Panc1 (cell line): ENCODE measurements at regions not wholly inside any gene's neighbourhood (a gene's known extent, or its start where the extent isn't known, plus 50 kb on each side); places are given as distances from the start of the nearest gene placed in this dataset.

Source experiments
- ATAC-seq: fragments of 200-7000 bp; cut with Tn5 transposase; 2 replicates; pipeline ENCODE4 v1.9.1; 2020; ENCODE audit warnings: mild to moderate bottlenecking, moderate library complexity
- BruUV-seq: library from RNA; stranded (reverse); fragments of 400-500 nt; replicated peaks from 2 replicates; lab custom pipeline; 2021; lab: Mats Ljungman, UMichigan
- CTCF ChIA-PET: fragments of 300-600 bp; sonication (Branson Sonifier 250); formaldehyde crosslinking; loops from one replicate; lab custom pipeline; 2022; ENCODE audit warnings: antibody characterized with exemption; lab: Charles Lee
- POLR2A ChIA-PET: fragments of 300-600 bp; sonication (Branson Sonifier 250); formaldehyde crosslinking; loops from one replicate; lab custom pipeline; 2022; ENCODE audit warnings: antibody characterized with exemption; lab: Charles Lee
- DNase-seq: peaks from one replicate; pipeline ENCODE4 v3.0.0-alpha.2; 2010; ENCODE audit warnings: low read depth, low spot score
- H3K27ac ChIP-seq: 2 replicates; pipeline ENCODE4 v1.5.1; 2011; ENCODE audit warnings: mild to moderate bottlenecking, low read length, inconsistent platforms
- H3K27me3 ChIP-seq: fragments of 200-500 bp; sonication (Bioruptor generic); 2 replicates; pipeline ENCODE4 v1.6.0; 2014; ENCODE audit warnings: low read length, inconsistent platforms; ENCODE audit not compliant: control insufficient read depth, insufficient read depth
- H3K36me3 ChIP-seq: fragments of 200-500 bp; sonication (Bioruptor generic); 2 replicates; pipeline ENCODE4 v1.5.1; 2014; ENCODE audit warnings: inconsistent platforms, mild to moderate bottlenecking, low read length, moderate library complexity; ENCODE audit not compliant: control insufficient read depth, insufficient read depth
- H3K4me1 ChIP-seq: 2 replicates; pipeline ENCODE4 v1.5.1; 2011; ENCODE audit warnings: inconsistent platforms, mild to moderate bottlenecking, low read length, moderate library complexity; ENCODE audit not compliant: control insufficient read depth, insufficient read depth
- H3K4me3 ChIP-seq, 2 experiments: 2 replicates each; pipeline ENCODE4 v1.5.1; 2011 to 2012; ENCODE audit warnings: low read depth in 2 of 2, low read length in 2 of 2, mild to moderate bottlenecking in 2 of 2, inconsistent platforms in 1 of 2, moderate library complexity in 1 of 2
- H3K9me3 ChIP-seq: fragments of 200-500 bp; sonication (Bioruptor generic); 2 replicates; pipeline ENCODE4 v1.5.1; 2014; ENCODE audit warnings: low read depth, mild to moderate bottlenecking, inconsistent platforms, low read length, moderate library complexity; ENCODE audit not compliant: control insufficient read depth, insufficient read depth
- CTCF ChIP-seq: fragments of 450-650 bp; IDR thresholded peaks from 2 replicates; pipeline ENCODE4 v1.5.1; 2017; ENCODE audit warnings: mild to moderate bottlenecking
- POLR2AphosphoS5 ChIP-seq: IDR thresholded peaks from 2 replicates; pipeline ENCODE4 v1.6.1; 2012; ENCODE audit warnings: mild to moderate bottlenecking, low read depth, low read length, moderate library complexity
- REST ChIP-seq, 2 experiments: IDR thresholded peaks; 2 replicates each; pipeline ENCODE4 v1.6.1; 2011 to 2012; ENCODE audit warnings: low read depth in 2 of 2, control low read depth in 1 of 2, low read length in 1 of 2, mild to moderate bottlenecking in 1 of 2, moderate library complexity in 1 of 2; ENCODE audit not compliant: insufficient read depth in 1 of 2
- SIN3A ChIP-seq: IDR thresholded peaks from 2 replicates; pipeline ENCODE4 v1.6.1; 2012; ENCODE audit warnings: low read depth, mild to moderate bottlenecking, low read length, moderate library complexity, borderline replicate concordance; ENCODE audit not compliant: insufficient read depth
- TCF7L2 ChIP-seq: IDR thresholded peaks from 2 replicates; pipeline ENCODE4 v1.6.1; 2011; ENCODE audit warnings: mild to moderate bottlenecking, low read depth, low read length, inconsistent platforms
- in situ Hi-C: cut with HindIII; loops from 2 replicates; pipeline ENCODE4 v1.10.0; 2016; ENCODE audit warnings: low sequenced_read_pairs, low pct_unique_long_range_greater_than_20kb
- intact Hi-C: fragments of 100-400 bp; cut with micrococcal nuclease; formaldehyde crosslinking; loops from one replicate; pipeline ENCODE4 v1.10.0; 2022; ENCODE audit not compliant: unreplicated experiment

- TF ChIP-seq TCF7L2 (no peak), REST (IDR thresholded peaks at IDR 0.05; ENCODE audit: insufficient read depth in 1 of 2, low read depth in 2 of 2, low read length in 1 of 2) (no peak), POLR2AphosphoS5 (no peak), SIN3A (no peak), CTCF (no peak)
- DNase-seq (no peak), ATAC-seq (no peak)
- no peaks in the 10 kb centered on the region for H3K36me3 ChIP-seq
- intact Hi-C loops: loop anchor here (10.0 kb wide), 1 partner anchor 605 kb away; no protein-coding TSS in a partner anchor
- H3K9me3 ChIP-seq: no peaks in the 10 kb centered on the region
- H3K4me1 ChIP-seq: no peaks in the 10 kb centered on the region
- in situ Hi-C loops: no loop called here
- CTCF ChIA-PET: no interaction called here
- H3K4me3 ChIP-seq: no peak overlapping the region
- POLR2A ChIA-PET: no interaction called here
- H3K27me3 ChIP-seq: no peaks in the 10 kb centered on the region
- BruUV-seq: no TSS peak
- no peak overlapping the region for H3K27ac ChIP-seq
Measured at GRCh38 chr13:70619936-70620335, 511.7 kb upstream of the KLHL1 start.

- Histone ChIP-seq H3K36me3 (no peaks in the 10 kb centered on the region), H3K4me3 (no peak overlapping the region), H3K27ac (no peak overlapping the region), H3K4me1 (no peaks in the 10 kb centered on the region), H3K27me3 (no peaks in the 10 kb centered on the region), H3K9me3 (no peaks in the 10 kb centered on the region)
- TF ChIP-seq CTCF: no peak
- TF ChIP-seq TCF7L2: no peak
- TF ChIP-seq SIN3A: no peak
- TF ChIP-seq REST (IDR thresholded peaks at IDR 0.05; ENCODE audit: insufficient read depth in 1 of 2, low read depth in 2 of 2, low read length in 1 of 2): no peak
- TF ChIP-seq POLR2AphosphoS5: no peak
- BruUV-seq: no TSS peak
- intact Hi-C loops: no loop called here
- ChIA-PET CTCF (no interaction called here), POLR2A (no interaction called here)
- in situ Hi-C loops: no loop called here
- DNase-seq (no peak), ATAC-seq (no peak)
Measured at GRCh38 chr13:70616847-70617246, 508.6 kb upstream of the KLHL1 start.
